IPS-18a (cell line): ENCODE measurements at regions not wholly inside any gene's neighbourhood (a gene's known extent, or its start where the extent isn't known, plus 50 kb on each side); places are given as distances from the start of the nearest gene placed in this dataset.

ENCODE experiments used
- H3K27ac ChIP-seq: one replicate; pipeline ENCODE4 v1.5.1; 2013; ENCODE audit warnings: low read length
- H3K27me3 ChIP-seq: one replicate; pipeline ENCODE4 v1.6.1; 2013; ENCODE audit warnings: mild to moderate bottlenecking, low read length; ENCODE audit not compliant: control insufficient read depth, insufficient read depth
- H3K36me3 ChIP-seq: one replicate; pipeline ENCODE4 v1.6.1; 2013; ENCODE audit warnings: low read depth, low read length; ENCODE audit not compliant: control insufficient read depth
- H3K4me1 ChIP-seq: one replicate; pipeline ENCODE4 v1.6.1; 2013; ENCODE audit warnings: low read depth, low read length; ENCODE audit not compliant: control insufficient read depth
- H3K4me3 ChIP-seq: one replicate; pipeline ENCODE4 v1.5.1; 2013; ENCODE audit warnings: low read length
- H3K9ac ChIP-seq: one replicate; pipeline ENCODE4 v1.6.1; 2013; ENCODE audit warnings: mild to moderate bottlenecking, low read length, moderate library complexity
- H3K9me3 ChIP-seq: one replicate; pipeline ENCODE4 v1.6.1; 2013; ENCODE audit warnings: low read depth, low read length; ENCODE audit not compliant: control insufficient read depth

GRCh38 chr2:153227981-153228380, 250.6 kb downstream of the RPRM start:
- Histone ChIP-seq H3K36me3 (no peaks in the 10 kb centered on the region), H3K4me3 (no peak overlapping the region), H3K27ac (no peak overlapping the region), H3K27me3 (no peaks in the 10 kb centered on the region), H3K4me1 (no peaks in the 10 kb centered on the region), H3K9ac (no peak overlapping the region), H3K9me3 (peaks cover 3% of the 10 kb centered on the region)

- Histone ChIP-seq H3K9me3 (peaks cover 3% of the 10 kb centered on the region), H3K27me3 (no peaks in the 10 kb centered on the region), H3K9ac (no peak overlapping the region), H3K4me1 (no peaks in the 10 kb centered on the region), H3K36me3 (no peaks in the 10 kb centered on the region), H3K4me3 (no peak overlapping the region), H3K27ac (no peak overlapping the region)
These were observed 256.1 kb downstream of the RPRM start for GRCh38 chr2:153222231-153223165.

- H3K4me1 ChIP-seq, result no peaks in the 10 kb centered on the region
- H3K4me3 ChIP-seq, result no peak overlapping the region
- no peaks in the 10 kb centered on the region for H3K36me3 ChIP-seq
- peaks cover 3% of the 10 kb centered on the region for H3K9me3 ChIP-seq
- H3K27me3 ChIP-seq, result no peaks in the 10 kb centered on the region
- H3K9ac ChIP-seq, result no peak overlapping the region
- no peak overlapping the region for H3K27ac ChIP-seq
These were observed 257.1 kb downstream of the RPRM start for GRCh38 chr2:153221506-153221905.

- peaks cover 3% of the 10 kb centered on the region for H3K9me3 ChIP-seq
- H3K36me3 ChIP-seq, result no peaks in the 10 kb centered on the region
- no peaks in the 10 kb centered on the region for H3K27me3 ChIP-seq
- H3K9ac ChIP-seq, result no peak overlapping the region
- no peak overlapping the region for H3K27ac ChIP-seq
- H3K4me3 ChIP-seq, result no peak overlapping the region
- no peaks in the 10 kb centered on the region for H3K4me1 ChIP-seq
These were observed 257.5 kb downstream of the RPRM start for GRCh38 chr2:153221087-153221486.

- H3K9me3 ChIP-seq, result no peaks in the 10 kb centered on the region
These were observed 259.7 kb downstream of the RPRM start for GRCh38 chr2:153218851-153219250.

GRCh38 chr2:153214337-153214736, 264.2 kb downstream of the RPRM start:
- H3K36me3 ChIP-seq, result no peaks in the 10 kb centered on the region
- H3K9ac ChIP-seq, result no peak overlapping the region
- H3K27me3 ChIP-seq, result no peaks in the 10 kb centered on the region
- no peak overlapping the region for H3K4me3 ChIP-seq
- no peak overlapping the region for H3K27ac ChIP-seq
- no peaks in the 10 kb centered on the region for H3K4me1 ChIP-seq
- no peaks in the 10 kb centered on the region for H3K9me3 ChIP-seq

More at GRCh38 chr2:153218851-153219250, 259.7 kb downstream of the RPRM start:
- Histone ChIP-seq H3K27ac (no peak overlapping the region), H3K36me3 (no peaks in the 10 kb centered on the region), H3K9ac (no peak overlapping the region), H3K4me1 (no peaks in the 10 kb centered on the region), H3K27me3 (no peaks in the 10 kb centered on the region), H3K4me3 (no peak overlapping the region)

- Histone ChIP-seq H3K9ac (no peak overlapping the region), H3K4me1 (no peaks in the 10 kb centered on the region), H3K27me3 (no peaks in the 10 kb centered on the region), H3K36me3 (no peaks in the 10 kb centered on the region), H3K4me3 (no peak overlapping the region), H3K9me3 (no peaks in the 10 kb centered on the region), H3K27ac (no peak overlapping the region)
These were observed 265.5 kb downstream of the RPRM start for GRCh38 chr2:153213022-153213421.

- Histone ChIP-seq H3K9ac (no peak overlapping the region), H3K27me3 (no peaks in the 10 kb centered on the region), H3K27ac (no peak overlapping the region), H3K4me1 (no peaks in the 10 kb centered on the region), H3K4me3 (no peak overlapping the region), H3K9me3 (no peaks in the 10 kb centered on the region), H3K36me3 (no peaks in the 10 kb centered on the region)
These were observed 280.9 kb downstream of the RPRM start for GRCh38 chr2:153197402-153198386.

- Histone ChIP-seq H3K27me3 (no peaks in the 10 kb centered on the region), H3K36me3 (no peaks in the 10 kb centered on the region), H3K4me3 (no peak overlapping the region), H3K27ac (no peak overlapping the region), H3K4me1 (no peaks in the 10 kb centered on the region), H3K9ac (no peak overlapping the region), H3K9me3 (no peaks in the 10 kb centered on the region)
These were observed 282.0 kb downstream of the RPRM start for GRCh38 chr2:153196378-153197058.

GRCh38 chr2:153195342-153195741, 283.2 kb downstream of the RPRM start:
- Histone ChIP-seq H3K4me1 (no peaks in the 10 kb centered on the region), H3K27ac (no peak overlapping the region), H3K36me3 (no peaks in the 10 kb centered on the region), H3K9me3 (no peaks in the 10 kb centered on the region), H3K27me3 (no peaks in the 10 kb centered on the region), H3K4me3 (no peak overlapping the region), H3K9ac (no peak overlapping the region)
